NCI-H2171 treated with DMSO at 0.1 percent for 48 hours (cell line): ENCODE measurements at regions not wholly inside any gene's neighbourhood (a gene's known extent, or its start where the extent isn't known, plus 50 kb on each side); places are given as distances from the start of the nearest gene placed in this dataset.

Experiments
- DNase-seq: peaks from one replicate; lab custom pipeline; 2025; lab: John Stamatoyannopoulos, UW

DNA sequence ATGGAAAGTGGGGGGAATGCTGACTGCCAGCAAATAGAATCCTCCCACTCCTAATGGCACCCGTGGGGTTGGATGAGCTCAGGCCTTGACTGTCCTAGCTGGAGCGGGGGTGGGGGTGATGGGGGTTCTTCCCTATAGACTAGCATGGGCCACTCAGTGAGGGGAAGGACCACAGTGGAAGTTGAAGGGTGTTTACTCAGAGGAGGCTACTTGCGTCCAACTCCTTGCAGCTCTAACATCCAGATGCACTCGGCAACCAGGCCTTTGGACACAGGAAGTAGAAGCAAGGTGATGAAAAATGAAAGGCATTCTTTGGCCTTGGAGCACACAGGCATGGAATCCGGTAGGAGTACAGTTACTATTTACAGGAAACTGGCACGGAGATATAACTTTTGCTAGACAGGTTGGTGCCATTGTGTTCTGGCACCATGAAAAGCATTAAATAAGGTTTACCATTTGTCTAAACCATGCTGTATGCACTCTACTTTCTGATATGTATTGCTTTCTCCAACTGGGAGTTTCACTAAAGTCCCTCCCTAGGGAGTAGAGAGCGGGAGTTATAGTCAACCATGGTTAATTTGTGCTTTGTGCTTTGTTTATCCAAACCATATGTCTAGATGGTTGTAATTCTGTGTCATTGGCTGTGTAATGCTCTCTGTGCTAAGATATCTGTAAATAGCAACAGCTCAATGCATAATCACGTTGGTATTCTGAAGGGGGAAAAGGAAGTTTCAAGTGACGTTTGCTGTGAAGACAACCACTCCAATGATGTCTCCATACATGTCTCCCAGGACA lies 125.3 kb downstream of the TSHZ3 start:
- no peak for DNase-seq

DNA sequence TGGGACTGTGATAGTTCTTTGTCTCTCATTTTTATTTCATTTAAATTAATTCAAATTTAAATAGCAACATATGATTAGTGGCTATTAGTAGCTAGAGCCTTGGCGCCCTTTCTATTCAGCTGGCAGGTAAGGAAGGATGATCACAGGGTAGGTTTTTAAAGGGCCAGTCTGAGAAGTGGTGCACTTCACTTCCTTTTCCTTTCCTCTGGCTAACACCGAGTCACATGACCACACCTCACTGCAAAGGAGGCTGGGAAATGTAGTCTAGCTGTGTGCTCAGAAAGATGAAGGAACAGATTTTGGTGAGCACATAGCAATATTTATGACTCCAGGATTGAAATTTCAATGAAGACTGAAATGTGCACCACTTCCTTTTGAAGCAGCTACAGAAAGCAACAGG lies 128.7 kb downstream of the TSHZ3 start:
- DNase-seq, result no peak

DNA sequence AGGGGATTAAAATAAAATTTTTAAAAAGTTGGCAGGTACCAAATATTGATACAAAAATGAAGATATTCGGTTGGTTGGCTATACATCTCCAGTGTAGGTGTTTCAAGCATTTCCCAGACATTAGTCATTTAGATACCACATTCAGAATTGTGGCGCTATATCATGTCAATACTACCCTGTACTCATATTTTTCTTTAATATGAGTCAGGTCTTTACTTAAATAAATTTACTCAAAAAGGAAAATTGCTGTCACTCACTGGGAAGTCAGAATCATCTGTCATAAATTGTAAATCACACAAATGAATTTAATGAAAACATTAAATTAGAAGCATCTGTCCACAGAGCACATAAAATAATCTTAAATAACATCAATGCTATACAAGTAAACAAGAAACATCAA lies 134.2 kb downstream of the TSHZ3 start:
- DNase-seq, result no peak

DNA sequence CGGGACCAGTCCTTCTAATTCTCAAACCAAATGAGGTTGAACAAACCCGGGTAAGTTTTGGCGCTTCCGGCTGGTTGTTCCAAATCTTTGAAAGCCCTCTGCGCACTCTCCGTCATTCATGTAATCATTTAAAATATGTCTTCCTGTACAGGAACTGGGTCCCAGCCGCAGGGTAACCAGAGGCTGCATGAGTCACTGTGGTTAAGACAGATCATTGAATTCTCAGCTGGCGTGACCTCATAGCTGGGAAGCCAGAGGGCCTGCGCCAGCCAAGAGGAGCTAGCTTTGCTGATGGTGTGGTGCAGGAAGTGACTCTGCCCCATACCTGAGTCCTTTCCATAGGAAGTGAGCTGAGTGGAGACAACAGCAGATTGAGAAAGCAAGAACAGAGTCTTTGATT lies 135.2 kb downstream of the TSHZ3 start:
- DNase-seq, result no peak

DNA sequence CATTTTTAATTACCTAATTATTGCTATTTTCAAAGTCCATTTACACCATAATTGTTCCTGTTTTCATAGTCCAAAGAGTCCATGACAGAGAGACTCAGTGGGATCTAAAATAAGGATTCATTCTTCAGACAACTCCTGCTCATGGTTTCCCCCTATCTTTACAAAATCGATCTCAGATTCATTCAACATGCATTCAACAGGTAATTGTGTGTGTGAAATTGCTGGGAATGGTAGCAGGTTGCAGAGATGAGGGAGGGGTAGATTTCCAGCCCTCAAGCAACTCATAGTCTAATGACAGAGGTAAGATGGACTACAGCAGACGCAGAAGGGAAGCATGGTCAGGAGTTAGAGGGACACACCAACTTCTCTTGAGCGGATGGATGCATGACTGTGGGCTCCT lies 138.1 kb downstream of the TSHZ3 start:
- DNase-seq, result no peak

DNA sequence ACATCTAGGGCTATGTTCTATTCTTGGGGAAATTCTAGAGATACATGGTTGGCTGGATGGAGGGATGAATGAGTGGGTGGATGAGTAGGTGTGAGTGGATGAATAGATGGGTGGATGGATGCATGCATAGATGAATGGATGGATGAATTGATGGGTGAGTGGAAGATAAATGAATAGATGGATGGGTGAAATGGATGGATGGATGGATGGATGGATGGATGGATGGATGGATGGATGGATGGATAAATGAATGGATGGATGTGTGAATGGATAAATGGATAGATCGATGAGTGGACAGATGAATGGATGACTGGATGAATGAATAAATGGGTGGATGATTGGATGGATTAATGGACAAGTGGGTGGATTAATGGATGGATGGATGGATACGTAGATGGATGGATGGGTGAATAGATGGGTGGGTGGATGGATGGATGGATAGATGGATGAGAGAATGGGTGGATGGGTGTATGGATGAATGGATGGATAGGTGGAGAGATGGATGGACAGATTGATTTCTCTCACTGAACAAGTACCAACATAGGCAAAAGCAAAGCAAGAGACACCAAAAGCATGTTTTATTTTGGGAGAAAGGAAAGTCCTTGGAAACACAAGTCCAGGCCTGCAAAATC lies 143.2 kb downstream of the TSHZ3 start:
- no peak for DNase-seq

DNA sequence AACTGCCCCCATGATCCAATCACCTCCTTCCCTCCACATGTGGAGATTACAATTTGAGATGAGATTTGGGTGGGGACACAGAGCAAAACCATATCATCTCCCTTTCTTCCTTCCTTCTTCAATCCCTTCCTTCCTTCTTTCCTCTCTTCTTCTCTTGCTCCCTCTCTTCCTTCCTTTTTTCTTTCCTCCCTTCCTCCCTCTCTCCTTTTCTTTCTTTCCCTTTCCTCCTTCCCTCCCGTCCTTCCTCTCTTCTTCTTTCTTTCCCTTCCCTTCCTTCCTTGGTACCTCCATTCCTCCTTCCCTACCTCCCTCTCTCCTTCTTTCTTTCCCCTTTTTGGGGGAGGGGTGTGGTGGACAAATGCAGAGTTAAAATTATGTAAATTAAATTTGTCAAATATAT lies 145.1 kb downstream of the TSHZ3 start:
- DNase-seq, result no peak

DNA sequence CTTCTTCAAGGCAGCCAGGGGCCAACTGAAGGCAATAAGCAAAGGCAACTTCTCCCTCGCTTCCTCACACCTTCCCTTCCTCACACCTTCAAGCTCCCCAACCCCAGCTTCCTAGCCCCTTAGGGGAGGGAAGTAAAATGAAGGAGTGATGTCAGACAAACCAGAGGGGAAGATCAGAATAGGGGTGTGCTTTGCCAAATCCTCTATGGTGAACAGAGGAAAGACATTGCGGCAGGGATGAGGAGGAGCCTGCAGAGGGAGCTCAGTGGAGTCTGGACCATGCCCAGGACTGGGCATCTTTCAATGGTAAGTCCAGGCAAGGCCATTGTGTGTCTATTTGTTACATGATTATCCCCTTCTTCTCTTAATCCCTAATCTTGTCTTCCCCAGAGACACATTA lies 164.0 kb downstream of the TSHZ3 start:
- DNase-seq, result no peak

DNA sequence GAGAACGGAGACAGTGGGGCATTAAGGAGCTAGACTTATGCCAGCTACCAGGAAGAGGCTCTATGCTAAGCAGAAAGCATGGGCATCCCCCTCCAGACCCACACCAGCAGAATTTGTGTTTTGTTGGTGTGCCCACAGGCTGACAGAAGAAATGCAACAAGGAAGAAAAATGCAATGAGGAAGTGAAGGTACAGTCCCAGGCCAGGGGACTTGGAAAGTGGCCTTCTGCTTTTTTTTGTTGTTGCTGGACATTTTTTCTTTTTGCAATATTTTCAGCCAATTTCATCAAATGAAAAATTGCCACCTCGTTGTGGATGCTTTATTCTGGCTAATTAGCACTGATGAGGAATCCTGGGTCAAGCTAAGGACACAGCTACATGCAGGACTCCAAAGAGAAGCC lies 167.7 kb downstream of the TSHZ3 start:
- no peak for DNase-seq

DNA sequence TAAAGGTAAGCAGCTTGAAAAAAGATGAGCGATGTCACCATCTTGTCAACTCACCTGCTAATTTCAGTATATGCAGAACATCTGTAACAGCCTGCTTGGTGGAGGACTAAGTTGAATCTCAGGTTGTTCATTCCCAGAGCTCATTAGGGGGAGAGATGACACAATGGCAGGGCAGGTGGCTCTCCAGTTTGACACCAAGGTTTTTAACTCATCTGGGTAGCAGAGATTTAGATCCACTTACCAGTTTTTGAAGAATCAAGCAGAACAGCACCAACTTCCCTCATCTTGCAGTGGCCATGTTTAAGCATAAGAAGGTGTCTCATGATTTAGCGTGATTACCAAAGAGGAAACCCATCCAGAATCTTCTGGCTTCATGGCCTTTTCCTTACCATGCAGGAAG lies 168.3 kb downstream of the TSHZ3 start:
- no peak for DNase-seq

DNA sequence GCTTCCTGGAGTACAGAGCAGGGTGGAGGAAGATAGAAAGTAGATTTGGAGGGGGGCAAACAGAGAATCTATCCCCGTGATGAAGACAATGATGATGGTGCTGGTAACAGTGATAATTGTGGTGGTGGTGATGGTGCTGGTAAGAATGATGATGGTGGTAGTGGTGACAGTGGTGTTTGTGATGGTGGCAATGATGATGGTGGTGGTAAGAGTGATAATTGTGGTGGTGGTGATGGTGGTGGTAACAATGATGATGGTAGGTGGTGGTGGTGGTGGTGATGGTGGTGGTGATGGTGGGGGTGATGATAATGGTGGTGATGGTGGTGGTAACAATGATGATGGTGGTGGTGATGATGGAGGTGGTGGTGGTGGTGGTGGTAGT lies 169.8 kb downstream of the TSHZ3 start:
- no peak for DNase-seq

DNA sequence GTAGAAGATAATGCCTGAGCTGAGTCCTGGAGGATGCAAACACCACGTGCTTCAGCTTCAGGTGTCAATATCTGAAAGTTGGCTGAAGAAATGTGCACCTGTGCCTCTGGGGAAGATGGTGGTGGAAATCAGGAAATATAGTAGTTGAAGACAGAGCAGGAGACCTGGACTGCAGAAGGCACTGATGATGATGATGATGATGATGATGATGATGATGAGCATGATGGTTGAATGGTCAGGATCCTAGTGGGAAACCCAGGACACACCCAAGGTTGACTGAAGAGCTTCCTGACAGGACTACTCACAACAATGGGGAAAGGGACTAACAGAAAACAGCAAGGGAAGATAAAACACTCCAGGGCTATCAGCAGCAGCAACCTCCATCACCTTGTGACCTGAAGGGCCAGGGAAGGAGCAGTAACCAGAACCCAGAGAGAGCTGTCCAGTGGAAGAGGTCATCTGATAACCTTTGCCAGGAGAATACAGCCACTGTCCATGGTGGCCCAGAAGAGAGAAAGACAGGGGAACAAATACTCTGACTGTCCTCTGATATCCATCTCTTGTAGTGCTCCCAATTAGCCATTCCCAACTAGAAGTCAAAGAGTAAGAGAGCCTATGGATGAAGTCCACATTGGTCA lies 170.3 kb downstream of the TSHZ3 start:
- DNase-seq, result no peak

DNA sequence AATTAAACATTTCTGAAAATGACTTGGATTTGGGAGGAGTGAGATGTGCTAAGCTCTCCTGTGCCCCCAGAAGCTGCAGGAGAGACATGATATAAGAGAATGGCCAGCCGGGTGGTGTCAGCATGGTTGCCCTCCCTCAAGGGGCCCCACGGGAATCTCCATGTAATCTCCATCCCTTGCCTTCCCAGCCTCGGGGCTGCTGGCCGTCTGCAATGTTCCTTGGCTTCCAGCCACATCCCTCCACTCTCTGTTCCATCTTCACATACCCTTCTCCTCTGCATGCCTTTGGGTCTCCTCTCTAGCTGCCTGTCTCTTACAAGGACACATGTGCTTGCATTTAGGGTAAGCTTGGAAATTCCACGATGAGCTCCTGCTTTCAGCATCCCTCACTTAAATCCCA lies 172.0 kb downstream of the TSHZ3 start:
- no peak for DNase-seq

DNA sequence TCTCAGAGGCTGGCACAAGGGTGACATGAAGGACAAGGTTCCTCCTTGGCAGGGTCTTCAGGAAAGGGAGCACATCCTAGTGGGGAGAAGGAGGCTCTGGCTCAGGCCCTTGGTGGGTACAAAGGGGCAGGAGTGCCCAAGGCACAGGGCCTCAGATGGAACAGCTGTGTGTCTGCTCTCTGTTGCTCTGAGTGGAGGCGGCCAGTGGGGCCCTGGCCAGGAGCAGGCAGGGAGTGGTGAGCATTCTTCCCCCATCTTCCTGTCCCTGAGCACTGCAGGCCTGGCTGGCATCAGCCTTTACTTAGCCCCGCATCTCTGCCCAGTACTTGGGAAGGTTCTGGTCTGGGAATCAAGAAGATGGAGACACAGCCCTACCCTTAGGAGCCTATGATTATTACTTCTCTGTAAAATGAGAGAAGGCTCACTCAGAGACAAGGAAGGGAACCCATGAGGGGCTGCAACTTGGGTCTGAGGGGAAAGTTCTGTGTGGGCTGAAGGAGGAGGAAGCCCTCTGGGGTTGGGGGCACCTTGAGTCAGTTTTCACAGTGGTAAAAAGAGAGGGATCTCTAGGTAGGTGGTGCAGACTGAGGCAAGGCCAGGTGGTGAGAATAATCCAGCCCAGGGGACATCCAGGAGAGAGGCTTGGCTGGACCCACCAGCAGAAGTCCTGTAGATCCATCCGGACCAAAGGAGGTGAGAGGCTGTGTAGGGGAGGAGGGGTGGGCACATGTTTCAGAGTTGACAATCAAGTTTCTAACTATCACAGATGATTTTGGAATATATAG lies 173.5 kb downstream of the TSHZ3 start:
- DNase-seq, result no peak

DNA sequence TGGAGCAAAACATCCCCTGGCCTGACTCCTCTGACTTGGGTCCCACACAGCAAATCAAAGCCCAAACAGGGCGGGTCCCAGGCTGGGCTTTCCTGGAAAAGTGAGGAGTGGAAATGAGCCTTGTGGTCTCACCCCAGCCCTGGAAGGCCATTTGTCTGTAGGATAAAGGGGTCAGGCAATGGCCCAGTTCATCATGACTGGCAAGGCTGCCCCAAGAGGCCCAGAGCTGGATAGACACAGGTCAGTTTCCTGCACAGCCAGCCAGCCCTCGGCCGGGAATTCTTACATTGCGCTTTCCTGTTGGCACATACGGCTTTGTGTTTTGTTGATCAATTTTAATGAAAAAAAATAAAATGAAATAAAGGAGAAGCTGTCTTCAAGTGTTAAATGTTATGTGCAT lies 174.3 kb downstream of the TSHZ3 start:
- DNase-seq, result no peak

DNA sequence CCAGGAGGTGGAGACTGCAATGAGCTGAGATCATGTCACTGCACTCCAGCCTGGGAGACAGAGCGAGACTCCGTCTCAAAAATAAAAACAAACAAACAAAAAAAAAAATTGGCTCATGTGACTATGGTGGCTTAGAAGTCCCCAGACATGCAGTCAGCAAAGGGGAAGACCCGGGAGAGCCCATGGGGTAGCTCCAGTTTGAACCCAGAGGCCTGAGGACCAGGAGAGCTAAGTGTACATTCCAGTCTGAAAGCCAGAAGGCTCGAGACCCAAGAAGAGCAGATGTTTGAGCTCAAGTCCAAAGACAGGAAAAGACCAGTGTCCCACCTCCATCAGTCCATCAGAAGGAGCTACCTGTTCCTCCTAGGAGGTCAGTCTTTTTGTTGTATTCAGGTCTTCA lies 175.2 kb downstream of the TSHZ3 start:
- no peak for DNase-seq

DNA sequence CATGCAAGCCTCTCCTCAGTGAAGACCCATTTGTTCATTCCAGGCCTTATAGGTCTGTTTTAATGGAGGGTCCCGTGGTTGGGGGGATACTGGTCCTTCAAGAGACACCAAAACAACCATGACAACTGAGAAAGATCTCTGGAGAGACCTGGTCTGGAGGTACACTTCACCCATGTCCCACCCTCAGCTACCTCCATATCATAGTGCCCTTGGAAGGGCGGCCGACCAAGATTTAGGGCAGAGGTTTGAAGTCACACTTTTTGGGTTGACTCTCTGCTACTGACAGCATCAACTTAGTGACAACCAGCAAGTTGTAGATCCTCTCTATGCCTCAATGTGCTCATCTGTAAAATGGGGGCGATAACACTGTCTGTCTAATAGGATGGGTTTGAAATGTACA lies 177.3 kb downstream of the TSHZ3 start:
- no peak for DNase-seq

DNA sequence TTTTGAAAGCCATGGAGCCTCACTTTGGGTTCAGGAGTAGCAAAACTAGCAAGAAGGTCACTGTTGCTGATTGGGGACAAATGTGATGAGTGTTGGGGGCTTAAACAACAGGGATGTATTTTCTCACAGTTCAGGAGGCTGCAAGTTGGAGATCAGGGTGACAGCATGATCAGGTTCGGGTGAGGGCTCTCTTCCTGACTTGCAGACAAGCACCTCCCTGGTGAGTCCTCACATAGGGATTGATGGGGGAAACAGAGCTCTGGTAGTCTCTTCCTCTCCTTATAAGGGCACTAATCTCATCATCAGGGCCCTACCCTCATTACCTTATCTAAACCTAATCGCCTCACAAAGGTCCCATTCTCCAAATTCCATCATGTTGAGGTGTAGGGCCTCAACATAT lies 179.2 kb downstream of the TSHZ3 start:
- DNase-seq, result no peak

DNA sequence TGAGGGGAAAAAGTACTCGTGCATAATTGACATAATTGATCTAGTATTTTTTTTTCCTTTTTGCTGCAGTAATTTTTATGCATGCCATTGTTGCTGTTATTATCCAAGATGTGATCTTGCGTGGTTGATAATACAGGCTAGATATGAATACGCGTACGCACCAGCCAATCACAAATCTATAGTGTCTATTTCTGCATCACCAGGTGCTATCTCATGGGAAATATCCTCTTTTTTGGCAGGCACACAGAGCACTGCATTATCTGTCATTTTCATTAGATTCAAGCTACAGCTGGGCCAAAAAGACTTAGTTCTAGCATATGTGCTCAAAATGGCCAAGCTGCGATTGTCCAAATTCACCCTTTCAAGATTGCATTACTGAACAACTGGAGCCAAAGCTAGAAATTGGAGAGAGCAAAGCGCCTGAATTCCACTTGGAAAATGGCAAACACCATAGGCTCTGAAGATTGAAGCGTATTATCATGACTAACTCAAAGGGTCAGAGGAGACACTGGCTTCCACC lies 181.1 kb downstream of the TSHZ3 start:
- no peak for DNase-seq

DNA sequence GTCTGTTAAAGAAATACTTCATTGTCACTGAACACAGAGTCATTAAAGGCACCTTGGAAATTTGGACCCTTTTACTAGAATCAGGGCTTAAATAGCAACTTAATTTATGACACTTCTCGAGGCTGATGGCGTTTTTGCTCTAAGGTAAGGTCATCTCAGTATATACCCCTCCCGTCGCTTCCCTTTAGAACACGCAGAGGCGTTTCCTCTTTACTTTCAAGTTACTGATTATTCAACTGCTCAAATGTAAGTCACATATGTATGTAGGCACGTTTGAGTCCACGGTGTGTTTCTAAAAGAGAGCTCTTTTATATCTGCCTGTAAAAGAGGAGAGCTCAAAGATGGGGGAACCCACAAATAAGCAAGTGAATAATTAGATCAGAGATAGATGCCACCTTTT lies 181.5 kb downstream of the TSHZ3 start:
- DNase-seq, result no peak

DNA sequence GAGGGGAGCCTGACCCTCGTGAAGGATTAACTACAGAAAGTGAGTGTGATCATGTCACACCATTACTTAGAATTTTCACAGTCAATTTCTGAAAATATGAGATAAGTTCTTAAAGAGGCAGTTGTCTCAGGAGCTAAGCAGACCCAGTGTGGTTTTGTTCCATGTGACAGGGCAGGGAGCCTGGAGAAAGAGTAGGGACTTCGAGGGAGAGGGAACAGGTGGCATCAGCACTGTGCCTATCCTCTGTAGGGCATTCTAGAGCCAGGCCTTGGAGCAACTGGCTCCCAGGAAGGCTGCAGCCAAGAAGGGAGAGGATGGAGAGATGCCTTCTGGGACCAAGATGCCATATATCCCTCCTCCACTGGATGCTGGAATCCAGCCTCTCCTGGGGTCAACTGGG lies 183.0 kb downstream of the TSHZ3 start:
- no peak for DNase-seq

DNA sequence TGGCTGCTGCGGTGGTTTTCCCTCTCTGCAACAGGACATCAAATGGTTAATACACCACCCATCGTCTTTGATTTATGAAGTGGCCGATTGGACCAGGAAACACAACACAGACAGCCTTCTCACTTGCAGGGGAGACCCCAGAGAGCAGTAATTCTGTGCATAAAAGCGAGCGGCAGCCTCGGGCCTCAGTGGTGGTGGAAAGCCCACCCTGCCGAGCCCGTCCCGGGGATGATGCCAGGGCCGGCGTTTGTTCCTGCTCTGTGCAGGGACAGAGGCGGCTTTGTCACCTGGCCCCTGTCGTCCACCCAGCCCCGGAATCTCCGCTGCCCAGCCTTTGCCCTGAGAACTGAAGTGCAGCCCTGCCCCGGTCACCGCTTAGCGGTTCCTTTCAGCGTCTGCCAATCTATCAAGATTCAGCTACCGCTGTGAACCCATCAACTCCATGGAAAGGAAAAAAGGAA lies 184.4 kb downstream of the TSHZ3 start:
- no peak for DNase-seq
